GM21528 (cell line): ENCODE measurements at regions not wholly inside any gene's neighbourhood (a gene's known extent, or its start where the extent isn't known, plus 50 kb on each side); places are given as distances from the start of the nearest gene placed in this dataset.
"Not testable (repeated sequence)": the region's sequence is repeated elsewhere in the genome, so short reads cannot be mapped to it uniquely, and the experiment has no call there.

ENCODE experiments used
- ATAC-seq: cut with Tn5 transposase; IDR thresholded peaks from one replicate; pipeline ENCODE4 v1.9.1; 2021; ENCODE audit warnings: mild to moderate bottlenecking, moderate library complexity; ENCODE audit not compliant: unreplicated experiment, low FRiP score

- ATAC-seq = no peak
Measured at GRCh38 chr6:99801805-99802204, 192.2 kb downstream of the MCHR2 start.

DNA sequence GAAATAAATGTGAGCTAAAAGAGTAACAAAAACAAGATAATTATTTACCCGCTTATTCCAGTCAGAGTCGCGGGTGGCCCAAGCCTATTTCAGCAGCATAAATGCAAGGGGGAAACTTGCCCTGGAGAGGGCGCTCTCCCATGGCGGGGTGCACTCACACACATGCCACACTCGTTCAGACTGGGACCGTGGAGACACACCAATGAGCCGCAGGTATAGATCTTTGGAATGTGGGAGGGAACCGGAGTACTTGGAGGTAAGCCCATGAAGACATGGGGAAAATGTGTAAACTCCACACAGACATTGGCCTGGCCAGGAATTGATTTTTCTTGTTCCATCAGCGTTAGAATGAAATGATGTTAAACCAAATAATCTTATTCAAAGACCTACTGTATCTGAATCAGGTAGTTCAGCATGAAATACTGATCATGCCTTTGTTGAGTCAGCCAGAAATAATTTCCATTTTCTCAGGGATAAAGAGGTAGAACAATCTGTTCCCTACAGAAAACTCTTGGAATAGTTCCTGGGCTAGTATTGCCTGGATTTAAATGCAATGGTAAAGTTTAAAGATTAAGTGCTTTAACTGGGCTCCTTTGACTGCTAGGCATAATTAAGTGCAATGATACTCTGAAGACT is 191.5 kb downstream of the MCHR2 start:
- no peak for ATAC-seq

- ATAC-seq = no peak
Measured at GRCh38 chr6:99808992-99809391, 185.0 kb downstream of the MCHR2 start.

DNA sequence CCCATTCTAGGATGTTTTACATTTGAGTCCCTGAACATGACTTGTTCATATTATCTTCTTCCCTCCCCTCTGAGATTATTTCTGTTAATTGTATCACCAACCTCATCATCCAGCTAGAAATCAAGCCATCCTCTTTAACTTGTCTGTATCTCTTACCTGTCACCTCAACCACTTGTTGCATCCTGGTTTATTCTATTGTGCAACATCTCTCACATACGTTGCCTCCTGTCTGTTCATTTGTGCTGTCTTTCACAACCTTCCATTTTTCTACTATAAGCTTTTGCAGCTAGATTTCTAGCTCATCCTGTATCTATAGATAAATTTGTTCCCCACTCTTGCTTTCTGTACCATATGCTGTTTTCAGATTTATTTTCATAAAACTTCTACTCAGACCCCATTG is 183.7 kb downstream of the MCHR2 start:
- no peak for ATAC-seq

- ATAC-seq = no peak
Measured at GRCh38 chr6:99810942-99811620, 182.9 kb downstream of the MCHR2 start.

GRCh38 chr6:99811636-99812035 is 182.4 kb downstream of the MCHR2 start:
- ATAC-seq = no peak

DNA sequence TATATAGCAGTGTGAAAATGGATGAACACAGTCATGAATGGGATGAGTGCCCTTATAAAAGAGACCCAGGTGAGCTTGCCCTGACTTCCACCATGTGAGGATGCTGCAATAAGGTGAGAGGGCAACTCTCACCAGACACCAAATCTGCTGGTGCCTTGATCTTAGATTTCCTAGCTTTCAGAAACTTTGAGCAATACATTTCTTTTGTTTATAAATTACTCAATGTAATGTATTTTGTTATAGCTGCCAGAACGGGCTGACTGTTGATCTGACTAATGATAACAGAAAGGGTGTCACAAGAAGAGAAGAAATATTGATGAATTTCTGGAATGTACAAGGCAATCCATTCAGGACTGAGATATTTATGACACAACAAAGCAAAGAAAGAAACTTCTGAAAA is 180.5 kb downstream of the MCHR2 start:
- no peak for ATAC-seq

DNA sequence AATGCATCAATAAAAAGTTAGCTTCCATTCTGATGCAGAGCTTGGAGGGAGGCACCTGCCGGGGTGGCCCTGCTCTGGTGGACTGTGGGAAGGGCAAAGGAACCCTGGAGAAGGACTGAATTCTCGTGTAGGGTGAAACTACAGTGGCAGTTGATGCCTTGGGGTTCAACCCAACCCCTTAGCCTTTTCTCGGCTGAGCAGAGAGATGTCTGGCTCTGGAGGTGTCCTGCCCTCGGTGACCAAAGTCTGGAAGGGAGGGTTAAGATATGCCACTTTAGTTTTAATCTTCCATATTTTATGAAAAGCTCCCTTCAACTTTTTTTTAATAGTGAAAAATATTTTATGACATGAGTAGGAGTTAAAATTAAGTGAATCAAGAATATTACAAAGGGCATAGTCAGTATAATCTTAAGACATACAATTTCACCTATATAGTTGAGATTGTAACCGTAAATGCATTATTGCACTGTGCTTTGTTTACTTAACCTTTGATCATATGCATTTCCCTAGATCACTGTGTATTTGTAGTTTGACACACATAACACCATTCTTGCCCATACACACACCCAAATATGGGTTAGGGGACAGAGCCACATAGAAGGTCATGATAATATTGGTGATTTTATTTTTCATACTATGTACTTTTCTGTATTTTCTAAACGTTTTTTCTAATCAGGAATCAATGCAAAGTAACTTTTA is 179.6 kb downstream of the MCHR2 start:
- ATAC-seq = no peak

DNA sequence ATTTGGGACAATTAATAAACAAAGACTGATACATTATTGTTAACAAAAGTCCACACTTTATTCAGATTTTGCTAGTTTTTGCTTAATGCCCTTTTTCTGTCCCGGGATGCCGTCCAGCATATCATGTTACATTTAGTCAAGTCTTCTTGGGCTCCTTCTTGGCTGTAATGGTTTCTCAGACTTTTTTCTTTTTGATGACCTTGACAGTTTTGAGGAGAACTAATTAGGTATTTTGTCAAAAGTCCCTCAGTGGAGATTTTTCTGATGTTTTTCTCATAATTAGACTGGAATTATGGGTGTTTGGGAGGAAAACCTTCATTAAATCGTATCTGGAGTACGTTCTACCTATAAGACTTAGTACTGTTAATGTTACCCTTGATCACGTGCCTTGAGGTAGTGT is 177.2 kb downstream of the MCHR2 start:
- ATAC-seq = no peak

- no peak for ATAC-seq
Measured at GRCh38 chr6:99818161-99818560, 175.9 kb downstream of the MCHR2 start.

- no peak for ATAC-seq
Measured at GRCh38 chr6:99819853-99820252, 174.2 kb downstream of the MCHR2 start.

DNA sequence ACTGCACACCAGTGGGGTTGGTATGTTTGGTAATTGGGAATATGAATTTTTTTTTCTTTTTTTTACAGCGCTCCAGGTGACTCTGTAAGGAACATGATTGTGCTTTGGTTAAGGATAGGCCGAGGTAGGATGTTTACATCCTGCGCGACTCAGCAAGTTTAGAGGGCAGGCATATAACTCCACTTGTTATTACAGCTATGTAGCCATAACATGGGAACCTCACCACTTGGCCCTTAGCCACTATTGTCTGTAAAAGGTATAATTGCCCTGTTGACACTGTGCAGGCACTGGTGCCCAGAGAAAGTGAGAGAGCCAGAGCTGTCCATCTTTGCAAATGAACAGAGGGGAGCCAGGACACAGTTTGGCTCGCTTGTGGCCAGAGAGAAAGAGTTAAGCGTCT is 172.9 kb downstream of the MCHR2 start:
- no peak for ATAC-seq

DNA sequence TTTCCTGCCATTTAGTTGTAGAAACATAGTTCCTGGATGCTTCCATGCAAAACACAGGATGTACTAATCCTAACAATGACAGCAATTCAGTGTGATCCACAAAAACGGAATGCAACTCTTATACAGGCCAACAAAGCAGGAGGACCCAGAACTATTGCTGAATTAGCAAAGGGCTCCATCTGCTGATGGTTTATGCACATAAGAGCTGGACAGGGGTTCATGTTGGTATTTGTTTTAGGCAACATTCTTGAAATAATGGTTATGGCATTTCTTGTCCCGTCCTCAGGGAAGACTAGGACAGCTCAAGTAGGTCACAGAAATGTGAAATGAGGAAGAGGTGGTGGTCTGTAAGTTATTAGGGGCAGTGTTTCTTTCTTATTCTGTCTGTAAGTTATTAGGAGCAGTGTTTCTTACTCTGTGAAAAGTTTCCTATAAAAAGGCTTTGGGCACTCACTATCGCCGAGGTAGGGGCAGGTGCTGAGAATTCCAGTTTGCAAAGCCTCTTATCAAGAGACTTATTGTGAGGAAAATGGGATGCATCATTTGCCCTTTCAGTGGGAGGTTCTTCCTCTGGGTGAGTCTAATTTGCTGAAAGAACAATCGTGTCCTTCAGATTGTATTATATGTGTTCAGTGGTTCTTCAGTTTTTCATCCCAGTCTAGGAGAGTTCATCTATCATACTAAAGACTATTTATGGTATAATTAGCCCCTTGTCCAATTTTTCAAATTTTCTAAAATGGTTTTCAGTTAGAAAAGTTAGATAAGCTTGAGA is 171.1 kb downstream of the MCHR2 start:
- ATAC-seq = no peak

DNA sequence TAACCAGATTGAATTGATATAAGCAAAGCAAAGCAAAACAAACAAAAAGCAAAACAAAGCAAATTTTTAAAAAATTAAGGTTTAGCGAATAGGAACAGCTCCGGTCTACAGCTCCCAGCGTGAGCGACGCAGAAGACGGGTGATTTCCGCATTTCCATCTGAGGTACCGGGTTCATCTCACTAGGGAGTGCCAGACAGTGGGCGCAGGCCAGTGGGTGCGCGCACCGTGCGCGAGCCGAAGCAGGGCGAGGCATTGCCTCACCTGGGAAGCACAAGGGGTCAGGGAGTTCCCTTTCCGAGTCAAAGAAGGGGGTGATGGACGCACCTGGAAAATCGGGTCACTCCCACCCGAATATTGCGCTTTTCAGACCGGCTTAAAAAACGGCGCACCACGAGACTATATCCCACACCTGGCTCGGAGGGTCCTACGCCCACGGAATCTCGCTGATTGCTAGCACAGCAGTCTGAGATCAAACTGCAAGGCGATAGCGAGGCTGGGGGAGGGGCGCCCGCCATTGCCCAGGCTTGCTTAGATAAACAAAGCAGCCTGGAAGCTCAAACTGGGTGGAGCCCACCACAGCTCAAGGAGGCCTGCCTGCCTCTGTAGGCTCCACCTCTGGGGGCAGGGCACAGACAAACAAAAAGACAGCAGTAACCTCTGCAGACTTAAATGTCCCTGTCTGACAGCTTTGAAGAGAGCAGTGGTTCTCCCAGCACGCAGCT is 170.3 kb downstream of the MCHR2 start:
- ATAC-seq = not testable (repeated sequence)

- no peak for ATAC-seq
Measured at GRCh38 chr6:99833034-99833433, 161.0 kb downstream of the MCHR2 start.

GRCh38 chr6:99836471-99836870 is 157.6 kb downstream of the MCHR2 start:
- no peak for ATAC-seq

- no peak for ATAC-seq
Measured at GRCh38 chr6:99838607-99839006, 155.4 kb downstream of the MCHR2 start.

DNA sequence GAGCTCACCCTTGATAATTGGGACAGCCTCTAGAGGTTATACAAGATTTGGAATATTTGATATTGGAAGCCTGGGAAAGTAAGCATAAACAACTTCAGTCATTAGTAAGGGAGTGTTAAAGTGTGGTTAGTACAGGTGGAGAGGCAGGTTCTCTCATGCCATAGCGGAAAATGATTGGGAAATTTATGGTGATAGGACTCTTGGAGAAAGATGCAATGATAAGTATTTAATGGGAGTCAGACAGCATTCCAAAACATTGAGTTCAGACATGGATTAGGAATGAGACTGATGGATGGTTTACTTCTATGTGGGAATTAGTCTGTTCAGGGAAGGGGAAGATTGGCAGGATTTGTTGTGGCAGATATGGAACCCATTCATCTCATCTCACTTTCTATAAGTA is 152.7 kb downstream of the MCHR2 start:
- no peak for ATAC-seq

- ATAC-seq = no peak
Measured at GRCh38 chr6:99846006-99846405, 148.0 kb downstream of the MCHR2 start.

DNA sequence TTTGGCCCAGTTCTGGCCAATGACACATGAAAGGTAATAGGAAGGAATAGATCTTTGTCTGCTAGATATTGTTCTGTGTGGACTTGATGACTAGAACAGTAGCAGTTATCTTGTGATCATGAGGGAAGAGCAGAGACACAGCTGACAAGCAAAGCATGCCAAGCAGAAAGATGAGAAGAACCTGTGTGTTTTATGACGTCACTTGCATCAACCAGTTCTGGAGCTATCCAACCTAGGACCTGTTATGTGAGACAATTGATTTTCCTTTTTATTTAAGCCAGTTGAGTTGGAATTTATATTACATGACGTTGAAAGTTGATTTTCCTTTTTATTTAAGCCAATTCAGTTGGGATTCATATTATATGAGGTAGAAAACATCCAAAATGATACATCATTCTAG is 143.2 kb downstream of the MCHR2 start:
- no peak for ATAC-seq
